Thyroid gland (tissue), 4 donors: ENCODE measurements at regions not wholly inside any gene's neighbourhood (a gene's known extent, or its start where the extent isn't known, plus 50 kb on each side); places are given as distances from the start of the nearest gene placed in this dataset.

ENCODE experiments used
- POLR2A ChIP-seq, 2 donors: fragments of 450-650 bp; IDR thresholded peaks; one replicate each; pipeline ENCODE4 v1.6.1; 2017; ENCODE audit warnings: antibody characterized with exemption in 2 of 2, mild to moderate bottlenecking in 2 of 2, moderate library complexity in 1 of 2
- TF ChIP-seq, protein P1 (sequence below), 6 experiments: fragments of 200-600 bp in 3 of 6; fragments of 450-650 bp in 3 of 6; sonication (generic) in 3 of 6; IDR thresholded peaks; one replicate each; pipeline ENCODE4 v1.5.1; 2016 to 2019; ENCODE audit warnings: antibody characterized with exemption in 6 of 6, mild to moderate bottlenecking in 2 of 6, inconsistent platforms in 1 of 6, moderate library complexity in 1 of 6

- no peak for TF ChIP-seq POLR2A (IDR thresholded peaks at IDR 0.05)
- TF ChIP-seq, protein P1, sequence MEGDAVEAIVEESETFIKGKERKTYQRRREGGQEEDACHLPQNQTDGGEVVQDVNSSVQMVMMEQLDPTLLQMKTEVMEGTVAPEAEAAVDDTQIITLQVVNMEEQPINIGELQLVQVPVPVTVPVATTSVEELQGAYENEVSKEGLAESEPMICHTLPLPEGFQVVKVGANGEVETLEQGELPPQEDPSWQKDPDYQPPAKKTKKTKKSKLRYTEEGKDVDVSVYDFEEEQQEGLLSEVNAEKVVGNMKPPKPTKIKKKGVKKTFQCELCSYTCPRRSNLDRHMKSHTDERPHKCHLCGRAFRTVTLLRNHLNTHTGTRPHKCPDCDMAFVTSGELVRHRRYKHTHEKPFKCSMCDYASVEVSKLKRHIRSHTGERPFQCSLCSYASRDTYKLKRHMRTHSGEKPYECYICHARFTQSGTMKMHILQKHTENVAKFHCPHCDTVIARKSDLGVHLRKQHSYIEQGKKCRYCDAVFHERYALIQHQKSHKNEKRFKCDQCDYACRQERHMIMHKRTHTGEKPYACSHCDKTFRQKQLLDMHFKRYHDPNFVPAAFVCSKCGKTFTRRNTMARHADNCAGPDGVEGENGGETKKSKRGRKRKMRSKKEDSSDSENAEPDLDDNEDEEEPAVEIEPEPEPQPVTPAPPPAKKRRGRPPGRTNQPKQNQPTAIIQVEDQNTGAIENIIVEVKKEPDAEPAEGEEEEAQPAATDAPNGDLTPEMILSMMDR (IDR thresholded peaks at IDR 0.05), result no peak
These were observed 79.8 kb upstream of the RALGPS2 start for GRCh38 chr1:178645157-178645807.
